ENCODE measurements at regions not wholly inside any gene's neighbourhood (a gene's known extent, or its start where the extent isn't known, plus 50 kb on each side); places are given as distances from the start of the nearest gene placed in this dataset.

GRCh38 chr5:18686253-18686652, 1052.0 kb downstream of the TAF11L14 start (continued):
- TF ChIP-seq CSRNP3 (CRISPR knock-in tag; IDR thresholded peaks at IDR 0.05) (no peak), POU6F1 (CRISPR knock-in tag; IDR thresholded peaks at IDR 0.05; ENCODE audit: borderline replicate concordance, low read depth) (no peak), ZC3H10 (CRISPR knock-in tag; IDR thresholded peaks at IDR 0.05) (no peak), PPARA (CRISPR knock-in tag; IDR thresholded peaks at IDR 0.05; ENCODE audit: borderline replicate concordance) (no peak), SNAI2 (CRISPR knock-in tag; IDR thresholded peaks at IDR 0.05) (no peak), TCF4 (CRISPR knock-in tag; IDR thresholded peaks at IDR 0.05; ENCODE audit: borderline replicate concordance) (no peak), ZNF565 (CRISPR knock-in tag; conservative IDR thresholded peaks at IDR 0.05; ENCODE audit: low read depth) (no peak), ZNF8 (CRISPR knock-in tag; IDR thresholded peaks at IDR 0.05) (no peak), ZFP3 (CRISPR knock-in tag; IDR thresholded peaks at IDR 0.05) (no peak)

GRCh38 chr5:18687429-18687828, 1053.2 kb downstream of the TAF11L14 start:
- TF ChIP-seq TSHZ2 (CRISPR knock-in tag; IDR thresholded peaks at IDR 0.05) (no peak), BACH2 (CRISPR knock-in tag; IDR thresholded peaks at IDR 0.05; ENCODE audit: borderline replicate concordance) (no peak)
- no peak for ATAC-seq

GRCh38 chr5:18699681-18700080, 1065.4 kb downstream of the TAF11L14 start:
- no peak for TF ChIP-seq ZC3H10 (CRISPR knock-in tag; IDR thresholded peaks at IDR 0.05)
- TF ChIP-seq ZFP30 (CRISPR knock-in tag; IDR thresholded peaks at IDR 0.05), result no peak
- no peak for TF ChIP-seq PPARA (CRISPR knock-in tag; IDR thresholded peaks at IDR 0.05; ENCODE audit: borderline replicate concordance)
- TF ChIP-seq CSDC2 (CRISPR knock-in tag; IDR thresholded peaks at IDR 0.05), result no peak
- no peak for TF ChIP-seq TSHZ2 (CRISPR knock-in tag; IDR thresholded peaks at IDR 0.05)
- no peak for TF ChIP-seq ARNTL (CRISPR knock-in tag; IDR thresholded peaks at IDR 0.05; ENCODE audit: borderline replicate concordance, low read depth)
- TF ChIP-seq ZNF8 (CRISPR knock-in tag; IDR thresholded peaks at IDR 0.05), result no peak
- no peak for TF ChIP-seq ZFP3 (CRISPR knock-in tag; IDR thresholded peaks at IDR 0.05)
- no peak for TF ChIP-seq BACH2 (CRISPR knock-in tag; IDR thresholded peaks at IDR 0.05; ENCODE audit: borderline replicate concordance)
- no peak for TF ChIP-seq SNAI2 (CRISPR knock-in tag; IDR thresholded peaks at IDR 0.05)
- no peak for TF ChIP-seq CSRNP3 (CRISPR knock-in tag; IDR thresholded peaks at IDR 0.05)
- no peak for ATAC-seq

GRCh38 chr5:18702821-18703220, 1068.6 kb downstream of the TAF11L14 start:
- no peak for ATAC-seq
- TF ChIP-seq ARNTL (CRISPR knock-in tag; IDR thresholded peaks at IDR 0.05; ENCODE audit: borderline replicate concordance, low read depth) (no peak), CSRNP3 (CRISPR knock-in tag; IDR thresholded peaks at IDR 0.05) (no peak), BACH2 (CRISPR knock-in tag; IDR thresholded peaks at IDR 0.05; ENCODE audit: borderline replicate concordance) (no peak), CSDC2 (CRISPR knock-in tag; IDR thresholded peaks at IDR 0.05) (no peak), ZFP30 (CRISPR knock-in tag; IDR thresholded peaks at IDR 0.05) (no peak), TOX (CRISPR knock-in tag; IDR thresholded peaks at IDR 0.05; ENCODE audit: borderline replicate concordance) (no peak), ESRRG (CRISPR knock-in tag; IDR thresholded peaks at IDR 0.05) (no peak), ZNF8 (CRISPR knock-in tag; IDR thresholded peaks at IDR 0.05) (no peak), TCF4 (CRISPR knock-in tag; IDR thresholded peaks at IDR 0.05; ENCODE audit: borderline replicate concordance) (no peak), TSHZ2 (CRISPR knock-in tag; IDR thresholded peaks at IDR 0.05) (no peak), ZNF70 (CRISPR knock-in tag; IDR thresholded peaks at IDR 0.05) (no peak)
